Natural killer cell (primary cell): ENCODE measurements at regions not wholly inside any gene's neighbourhood (a gene's known extent, or its start where the extent isn't known, plus 50 kb on each side); places are given as distances from the start of the nearest gene placed in this dataset.
"Not testable (repeated sequence)": the region's sequence is repeated elsewhere in the genome, so short reads cannot be mapped to it uniquely, and the experiment has no call there.

Experiments used
- ATAC-seq, 3 donors: fragments of 150-1000 bp in 2 of 3; fragments of 200-7000 bp in 1 of 3; cut with Tn5 transposase; 1 replicate in 1 of 3; 2 replicates in 2 of 3; pipeline ENCODE4 v1.10.0; 2021; ENCODE audit warnings: mild to moderate bottlenecking in 2 of 3, moderate library complexity in 2 of 3
- DNase-seq, 2 donors: peaks; one replicate each; pipeline versions ENCODE4 v3.0.0 to v3.0.0-alpha.2; 2013 to 2021; ENCODE audit warnings: mixed read lengths in 1 of 2
- H3K27ac ChIP-seq: one replicate; pipeline ENCODE4 v1.5.1; 2013; ENCODE audit warnings: mild to moderate bottlenecking, low read length
- H3K27me3 ChIP-seq: one replicate; pipeline ENCODE4 v1.6.1; 2013; ENCODE audit warnings: low read length; ENCODE audit not compliant: control insufficient read depth, insufficient read depth
- H3K36me3 ChIP-seq: one replicate; pipeline ENCODE4 v1.6.1; 2013; ENCODE audit warnings: low read length; ENCODE audit not compliant: control insufficient read depth, insufficient read depth
- H3K4me1 ChIP-seq: one replicate; pipeline ENCODE4 v1.6.1; 2013; ENCODE audit warnings: low read length; ENCODE audit not compliant: control insufficient read depth, insufficient read depth
- H3K4me3 ChIP-seq: one replicate; pipeline ENCODE4 v1.5.1; 2013; ENCODE audit warnings: low read length
- H3K9me3 ChIP-seq: one replicate; pipeline ENCODE4 v1.6.1; 2013; ENCODE audit warnings: low read length; ENCODE audit not compliant: control insufficient read depth, insufficient read depth
- H3K27ac Mint-ChIP-seq, 2 donors: one replicate each; pipeline ENCODE4 v1.8.0; 2022; ENCODE audit warnings: mild to moderate bottlenecking in 2 of 2, mixed read lengths in 2 of 2, moderate library complexity in 1 of 2
- H3K27me3 Mint-ChIP-seq, 2 donors: one replicate each; pipeline ENCODE4 v1.8.0; 2022; ENCODE audit warnings: low read depth in 2 of 2, mixed read lengths in 2 of 2
- H3K36me3 Mint-ChIP-seq: one replicate; pipeline ENCODE4 v1.8.0; 2022; ENCODE audit warnings: mixed read lengths
- H3K4me1 Mint-ChIP-seq, 2 donors: one replicate each; pipeline ENCODE4 v1.8.0; 2022; ENCODE audit warnings: mixed read lengths in 2 of 2
- H3K4me3 Mint-ChIP-seq: one replicate; pipeline ENCODE4 v1.8.0; 2022; ENCODE audit warnings: mild to moderate bottlenecking, moderate library complexity, mixed read lengths
- H3K9me3 Mint-ChIP-seq, 2 donors: one replicate each; pipeline ENCODE4 v1.8.0; 2022; ENCODE audit warnings: mixed read lengths in 2 of 2
- WGBS: methylation state at CpG from one replicate; pipeline ENCODE4 v1.1.7; 2013; ENCODE audit warnings: missing lambda C conversion rate; ENCODE audit not compliant: insufficient coverage; 5-methylcytosine and 5-hydroxymethylcytosine counted together
- intact Hi-C: fragments of 100-400 bp; cut with micrococcal nuclease; formaldehyde crosslinking; loops from one replicate; pipeline ENCODE4 v1.14.2; 2022
- TF ChIP-seq, protein P1 (sequence below): fragments of 200-600 bp; IDR thresholded peaks from one replicate; pipeline ENCODE4 v1.8.0; 2022; ENCODE audit warnings: antibody characterized with exemption

DNA sequence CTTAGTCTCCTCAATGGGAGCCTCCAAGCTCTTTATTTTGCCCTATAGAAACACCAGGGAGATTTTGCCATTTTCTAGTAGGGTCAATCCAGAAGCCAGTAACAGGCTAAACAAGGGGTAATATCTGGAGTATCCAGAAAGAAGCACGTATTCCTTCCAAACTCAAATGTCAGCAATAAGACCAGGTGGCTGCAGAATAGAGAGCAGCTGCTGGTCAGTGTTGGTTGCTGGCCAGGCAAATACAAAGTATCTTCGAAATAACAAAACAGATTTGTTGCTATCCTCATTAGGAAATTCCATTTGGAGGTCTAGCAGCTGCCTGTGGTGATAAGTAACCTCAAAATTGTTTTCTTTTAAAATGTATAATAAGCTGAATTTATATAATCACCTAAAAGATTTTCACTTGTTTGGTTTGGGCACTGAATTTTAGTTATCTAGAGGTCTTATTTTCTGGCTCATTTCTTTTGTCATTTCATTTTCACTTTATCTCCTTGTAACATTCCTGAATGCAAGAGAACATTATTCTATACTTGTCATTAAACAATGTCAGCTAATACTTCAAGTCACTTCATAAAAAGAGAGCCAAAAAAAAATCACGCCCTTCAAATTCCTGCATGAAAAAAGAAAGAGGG, 320.6 kb downstream of the DTHD1 start:
- H3K9me3 ChIP-seq = no peaks in the 10 kb centered on the region
- no peak overlapping the region for H3K4me3 ChIP-seq
- H3K27ac Mint-ChIP-seq = no peak overlapping the region
- DNase-seq = no peak
- WGBS = 90% methylated on average over 3 of the region's 3 CpGs
- TF ChIP-seq, protein P1, sequence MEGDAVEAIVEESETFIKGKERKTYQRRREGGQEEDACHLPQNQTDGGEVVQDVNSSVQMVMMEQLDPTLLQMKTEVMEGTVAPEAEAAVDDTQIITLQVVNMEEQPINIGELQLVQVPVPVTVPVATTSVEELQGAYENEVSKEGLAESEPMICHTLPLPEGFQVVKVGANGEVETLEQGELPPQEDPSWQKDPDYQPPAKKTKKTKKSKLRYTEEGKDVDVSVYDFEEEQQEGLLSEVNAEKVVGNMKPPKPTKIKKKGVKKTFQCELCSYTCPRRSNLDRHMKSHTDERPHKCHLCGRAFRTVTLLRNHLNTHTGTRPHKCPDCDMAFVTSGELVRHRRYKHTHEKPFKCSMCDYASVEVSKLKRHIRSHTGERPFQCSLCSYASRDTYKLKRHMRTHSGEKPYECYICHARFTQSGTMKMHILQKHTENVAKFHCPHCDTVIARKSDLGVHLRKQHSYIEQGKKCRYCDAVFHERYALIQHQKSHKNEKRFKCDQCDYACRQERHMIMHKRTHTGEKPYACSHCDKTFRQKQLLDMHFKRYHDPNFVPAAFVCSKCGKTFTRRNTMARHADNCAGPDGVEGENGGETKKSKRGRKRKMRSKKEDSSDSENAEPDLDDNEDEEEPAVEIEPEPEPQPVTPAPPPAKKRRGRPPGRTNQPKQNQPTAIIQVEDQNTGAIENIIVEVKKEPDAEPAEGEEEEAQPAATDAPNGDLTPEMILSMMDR = no peak
- H3K27me3 ChIP-seq = no peaks in the 10 kb centered on the region
- no peak overlapping the region for H3K27ac ChIP-seq
- H3K27me3 Mint-ChIP-seq = no peaks in the 10 kb centered on the region
- ATAC-seq = no peak
- H3K4me3 Mint-ChIP-seq = no peak overlapping the region
- no peaks in the 10 kb centered on the region for H3K4me1 ChIP-seq
- H3K4me1 Mint-ChIP-seq = no peaks in the 10 kb centered on the region
- no peaks in the 10 kb centered on the region for H3K36me3 ChIP-seq
- H3K9me3 Mint-ChIP-seq = no peaks in the 10 kb centered on the region
- H3K36me3 Mint-ChIP-seq = no peaks in the 10 kb centered on the region
- intact Hi-C loops = no loop called here

DNA sequence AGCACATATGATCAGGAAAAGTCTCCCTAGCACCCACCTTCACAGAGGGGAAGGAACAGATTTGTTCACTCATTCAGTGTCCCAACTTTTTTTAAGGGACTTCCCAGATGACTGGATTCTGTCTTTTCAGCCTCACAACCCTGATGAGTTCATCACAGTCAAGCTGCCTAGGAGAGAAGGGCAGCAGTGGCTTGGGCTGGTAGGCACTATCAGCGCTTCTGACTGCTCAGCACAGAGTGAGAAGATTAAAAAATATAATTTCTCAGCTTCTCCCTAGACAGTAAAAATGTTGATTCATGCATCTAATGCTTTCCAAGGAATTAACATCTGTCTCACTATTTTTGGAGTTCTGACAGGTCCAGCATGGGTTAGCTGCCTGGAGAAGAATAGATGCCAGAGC, 328.2 kb downstream of the DTHD1 start:
- Mint-ChIP-seq H3K36me3 (no peaks in the 10 kb centered on the region), H3K27me3 (no peaks in the 10 kb centered on the region), H3K4me1 (no peaks in the 10 kb centered on the region), H3K9me3 (peaks cover 5 to 6% of the 10 kb centered on the region in 2 donors), H3K27ac (no peak overlapping the region), H3K4me3 (no peak overlapping the region)
- DNase-seq = no peak
- no peak for ATAC-seq
- TF ChIP-seq, protein P1 = no peak
- Histone ChIP-seq H3K4me1 (no peaks in the 10 kb centered on the region), H3K9me3 (no peaks in the 10 kb centered on the region), H3K4me3 (no peak overlapping the region), H3K27ac (no peak overlapping the region), H3K36me3 (no peaks in the 10 kb centered on the region), H3K27me3 (no peaks in the 10 kb centered on the region)
- 40% methylated on average over 1 of the region's 1 CpG for WGBS
- intact Hi-C loops = no loop called here

DNA sequence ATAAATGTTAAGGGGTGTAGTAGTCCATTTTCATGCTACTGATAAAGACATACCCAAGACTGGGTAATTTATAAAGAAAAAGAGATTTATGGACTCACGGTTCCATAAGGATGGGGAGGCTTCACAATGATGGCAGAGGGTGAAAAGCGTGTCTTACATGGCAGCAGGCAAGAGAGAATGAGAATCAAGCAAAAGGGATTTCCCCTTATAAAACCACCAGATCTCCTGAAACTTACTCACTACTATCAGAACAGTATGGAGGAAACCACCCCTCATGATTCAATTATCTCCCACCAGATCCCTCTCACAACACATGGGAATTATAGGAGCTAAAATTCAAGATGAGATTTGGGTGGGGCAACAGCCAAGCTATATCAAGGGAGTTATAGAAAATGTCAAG, 329.2 kb downstream of the DTHD1 start:
- intact Hi-C loops = no loop called here
- no peaks in the 10 kb centered on the region for H3K36me3 ChIP-seq
- no peak overlapping the region for H3K27ac ChIP-seq
- TF ChIP-seq, protein P1 = no peak
- H3K4me1 Mint-ChIP-seq = no peaks in the 10 kb centered on the region
- no peak overlapping the region for H3K27ac Mint-ChIP-seq
- no peaks in the 10 kb centered on the region for H3K4me1 ChIP-seq
- H3K36me3 Mint-ChIP-seq = no peaks in the 10 kb centered on the region
- peaks cover 5 to 8% of the 10 kb centered on the region in 2 donors for H3K9me3 Mint-ChIP-seq
- no peak overlapping the region for H3K4me3 ChIP-seq
- H3K27me3 Mint-ChIP-seq = no peaks in the 10 kb centered on the region
- no peak overlapping the region for H3K4me3 Mint-ChIP-seq
- WGBS = 33% methylated on average over 1 of the region's 2 CpGs
- ATAC-seq (no peak), DNase-seq (no peak)
- H3K27me3 ChIP-seq = no peaks in the 10 kb centered on the region
- H3K9me3 ChIP-seq = no peaks in the 10 kb centered on the region

DNA sequence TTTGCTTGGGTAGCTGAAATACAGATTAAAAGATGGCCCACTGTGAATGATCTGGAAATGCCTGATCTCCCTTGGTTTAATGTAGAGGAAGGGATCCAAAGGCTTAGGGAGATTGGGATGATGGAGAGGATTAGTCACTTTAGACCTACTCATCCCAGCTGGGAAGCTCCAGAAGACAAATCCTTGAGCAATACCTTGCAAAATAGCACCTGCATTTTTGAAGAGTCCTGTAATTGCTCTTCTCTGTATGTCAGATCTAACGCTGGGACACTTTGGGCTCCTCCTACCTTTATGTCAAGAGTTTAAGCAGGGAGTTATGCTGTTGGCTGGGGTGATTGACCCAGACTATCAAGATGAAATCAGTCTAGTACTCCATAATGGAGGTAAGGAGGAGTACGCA, 331.7 kb downstream of the DTHD1 start:
- H3K36me3 ChIP-seq, H3K27me3 Mint-ChIP-seq, intact Hi-C loops, ATAC-seq, H3K4me3 Mint-ChIP-seq, H3K36me3 Mint-ChIP-seq, H3K9me3 Mint-ChIP-seq, H3K4me1 Mint-ChIP-seq, H3K27ac Mint-ChIP-seq, H3K4me3 ChIP-seq, H3K9me3 ChIP-seq, H3K4me1 ChIP-seq, H3K27ac ChIP-seq, DNase-seq, H3K27me3 ChIP-seq: not testable (repeated sequence)
- 80% methylated on average over 1 of the region's 2 CpGs for WGBS
